ENCODE measurements at regions not wholly inside any gene's neighbourhood (a gene's known extent, or its start where the extent isn't known, plus 50 kb on each side); places are given as distances from the start of the nearest gene placed in this dataset.

DNA sequence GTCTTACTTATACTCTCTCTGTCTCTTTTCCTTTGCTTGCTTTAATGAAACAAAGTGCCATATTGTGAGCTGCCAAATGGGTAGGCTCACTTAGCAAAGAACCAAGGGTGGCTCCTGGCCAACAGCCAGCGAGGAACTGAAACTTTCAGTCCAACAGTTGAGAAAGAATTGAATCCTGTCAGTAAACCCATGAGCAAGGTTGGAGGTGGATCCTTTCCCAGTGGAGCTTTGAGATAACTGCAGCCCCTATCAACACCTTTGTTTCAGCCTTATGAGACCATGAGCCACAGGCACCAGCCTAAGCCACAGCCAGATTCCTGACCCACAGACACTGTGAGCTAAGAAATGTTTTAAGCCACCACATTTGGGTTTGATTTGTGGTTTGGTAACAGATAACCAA is 362.2 kb downstream of the PDGFC start:
- DNase-seq (ENCODE audit: low read depth), result no peak
- in situ Hi-C loops (cut with HindIII; ENCODE audit: low sequenced_read_pairs), result no loop called here
- TF ChIP-seq, protein P1, sequence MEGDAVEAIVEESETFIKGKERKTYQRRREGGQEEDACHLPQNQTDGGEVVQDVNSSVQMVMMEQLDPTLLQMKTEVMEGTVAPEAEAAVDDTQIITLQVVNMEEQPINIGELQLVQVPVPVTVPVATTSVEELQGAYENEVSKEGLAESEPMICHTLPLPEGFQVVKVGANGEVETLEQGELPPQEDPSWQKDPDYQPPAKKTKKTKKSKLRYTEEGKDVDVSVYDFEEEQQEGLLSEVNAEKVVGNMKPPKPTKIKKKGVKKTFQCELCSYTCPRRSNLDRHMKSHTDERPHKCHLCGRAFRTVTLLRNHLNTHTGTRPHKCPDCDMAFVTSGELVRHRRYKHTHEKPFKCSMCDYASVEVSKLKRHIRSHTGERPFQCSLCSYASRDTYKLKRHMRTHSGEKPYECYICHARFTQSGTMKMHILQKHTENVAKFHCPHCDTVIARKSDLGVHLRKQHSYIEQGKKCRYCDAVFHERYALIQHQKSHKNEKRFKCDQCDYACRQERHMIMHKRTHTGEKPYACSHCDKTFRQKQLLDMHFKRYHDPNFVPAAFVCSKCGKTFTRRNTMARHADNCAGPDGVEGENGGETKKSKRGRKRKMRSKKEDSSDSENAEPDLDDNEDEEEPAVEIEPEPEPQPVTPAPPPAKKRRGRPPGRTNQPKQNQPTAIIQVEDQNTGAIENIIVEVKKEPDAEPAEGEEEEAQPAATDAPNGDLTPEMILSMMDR (IDR thresholded peaks at IDR 0.05; ENCODE audit: low read depth, low read length, missing control alignments), result no peak
- no peak overlapping the region for H3K4me3 ChIP-seq (ENCODE audit: low read depth, low read length)

DNA sequence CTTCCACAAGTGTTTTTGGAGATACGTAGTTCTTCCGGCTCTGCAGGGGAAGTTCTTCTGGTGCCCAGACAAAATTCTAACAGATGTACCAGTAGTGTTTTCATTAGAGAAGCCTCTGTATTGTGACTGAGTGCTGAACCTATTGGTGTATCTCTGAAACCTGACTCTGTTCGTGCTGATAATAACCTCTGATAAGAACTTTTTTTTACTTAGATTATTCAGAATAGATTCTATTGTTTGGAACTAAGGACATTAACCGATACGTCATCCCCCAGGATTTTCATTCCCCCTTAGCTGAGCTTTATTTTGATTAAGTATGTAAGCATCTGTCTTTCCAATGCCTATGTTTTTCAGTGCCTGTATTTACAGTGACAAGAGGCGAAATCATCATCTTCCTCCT is 362.9 kb downstream of the PDGFC start:
- H3K4me3 ChIP-seq (ENCODE audit: low read depth, low read length), result no peak overlapping the region
- in situ Hi-C loops (cut with HindIII; ENCODE audit: low sequenced_read_pairs), result no loop called here
- no peak for DNase-seq (ENCODE audit: low read depth)
- TF ChIP-seq, protein P1 (IDR thresholded peaks at IDR 0.05; ENCODE audit: low read depth, low read length, missing control alignments), result no peak

DNA sequence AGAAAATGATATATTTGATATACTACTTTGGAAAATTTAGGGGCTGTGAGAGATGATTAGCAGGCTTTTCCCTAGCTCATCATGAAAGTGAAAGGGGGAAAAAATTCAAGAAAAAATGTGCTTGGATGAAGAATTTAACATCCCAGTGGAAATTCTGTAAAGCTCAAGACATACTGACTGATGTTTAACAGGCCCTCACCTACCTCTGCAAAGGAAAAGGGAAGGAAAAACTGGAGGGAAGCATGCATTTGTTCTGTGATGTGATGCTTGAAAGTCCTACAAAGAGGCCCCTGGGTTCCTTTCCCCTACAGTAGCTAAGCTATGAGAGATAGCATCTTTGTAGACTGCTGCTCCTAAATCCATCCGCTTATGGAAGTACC is 364.1 kb downstream of the PDGFC start:
- TF ChIP-seq, protein P1 (IDR thresholded peaks at IDR 0.05; ENCODE audit: low read depth, low read length, missing control alignments), result no peak
- in situ Hi-C loops (cut with HindIII; ENCODE audit: low sequenced_read_pairs), result no loop called here
- H3K4me3 ChIP-seq (ENCODE audit: low read depth, low read length), result no peak overlapping the region
- no peak for DNase-seq (ENCODE audit: low read depth)

DNA sequence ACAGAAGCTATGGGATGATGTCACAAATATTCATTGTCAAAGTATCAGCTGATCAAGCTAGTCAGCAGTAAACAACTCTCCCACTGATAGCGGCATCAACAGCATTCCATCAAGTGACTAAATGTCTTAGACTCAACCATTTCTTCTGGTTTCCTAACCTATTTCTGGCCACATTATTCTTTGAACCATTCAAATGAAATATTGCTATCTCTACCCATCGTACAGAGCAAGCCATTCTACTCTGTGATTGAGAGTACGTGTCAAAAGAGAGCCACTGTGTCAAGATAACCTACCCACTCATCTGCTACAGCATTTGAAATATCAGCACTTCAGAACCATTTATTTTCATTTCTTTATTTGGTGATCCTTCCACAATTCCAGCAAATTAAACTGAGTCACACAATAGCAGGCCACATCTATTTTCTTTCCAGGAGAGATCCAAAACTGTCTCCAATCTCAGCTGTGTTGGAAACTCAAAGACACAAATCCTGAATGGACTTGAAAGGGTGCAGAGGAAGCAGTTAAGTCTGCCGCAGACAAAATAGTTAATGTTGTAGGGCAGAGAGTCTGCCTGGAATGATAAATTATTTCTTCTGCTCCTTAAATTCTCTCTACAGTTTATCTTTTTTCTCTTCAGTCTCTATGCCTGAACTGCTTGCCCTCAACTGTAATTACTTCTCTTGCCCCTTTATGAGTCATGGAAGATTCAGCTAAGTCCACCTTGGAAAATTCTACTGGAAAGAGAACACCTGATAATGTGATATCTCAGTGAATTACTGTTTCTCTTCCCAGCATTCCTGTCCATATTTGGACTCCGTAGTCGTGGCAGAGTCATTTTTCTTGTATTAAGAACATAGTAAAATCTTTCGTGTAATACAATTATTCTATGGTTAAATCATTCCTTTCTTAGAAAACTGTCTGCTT is 364.8 kb downstream of the PDGFC start:
- no peak for DNase-seq (ENCODE audit: low read depth)
- TF ChIP-seq, protein P1 (IDR thresholded peaks at IDR 0.05; ENCODE audit: low read depth, low read length, missing control alignments), result no peak
- H3K4me3 ChIP-seq (ENCODE audit: low read depth, low read length), result no peak overlapping the region
- in situ Hi-C loops (cut with HindIII; ENCODE audit: low sequenced_read_pairs), result no loop called here

DNA sequence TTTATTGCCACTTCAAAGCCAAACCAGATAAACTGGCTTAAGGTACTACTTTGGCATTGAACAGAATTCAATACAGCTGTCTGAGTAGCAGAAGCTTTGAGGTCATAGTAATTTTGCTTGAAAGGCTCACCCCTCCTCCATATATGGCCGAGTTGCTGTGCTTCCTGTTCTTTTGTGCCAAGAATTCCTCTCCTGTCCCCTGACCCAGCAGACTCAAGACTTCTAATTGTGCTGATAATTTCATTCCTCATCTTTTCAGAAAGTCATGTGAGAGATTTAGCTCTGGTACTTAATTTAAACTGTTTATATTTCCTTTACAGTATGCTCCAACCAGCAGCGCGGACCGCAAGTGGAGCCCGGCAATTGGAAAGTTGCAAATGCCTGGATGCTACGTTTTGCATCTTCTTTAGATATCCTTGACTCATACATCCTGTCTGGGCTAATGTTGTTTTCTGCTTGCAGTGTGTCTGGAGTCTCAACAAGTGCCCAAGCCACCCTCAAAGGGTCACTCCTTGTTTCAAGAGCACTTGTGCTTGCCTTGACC is 373.4 kb downstream of the PDGFC start:
- in situ Hi-C loops (cut with HindIII; ENCODE audit: low sequenced_read_pairs), result no loop called here
- TF ChIP-seq, protein P1 (IDR thresholded peaks at IDR 0.05; ENCODE audit: low read depth, low read length, missing control alignments), result no peak
- H3K4me3 ChIP-seq (ENCODE audit: low read depth, low read length), result no peak overlapping the region
- DNase-seq (ENCODE audit: low read depth), result no peak

DNA sequence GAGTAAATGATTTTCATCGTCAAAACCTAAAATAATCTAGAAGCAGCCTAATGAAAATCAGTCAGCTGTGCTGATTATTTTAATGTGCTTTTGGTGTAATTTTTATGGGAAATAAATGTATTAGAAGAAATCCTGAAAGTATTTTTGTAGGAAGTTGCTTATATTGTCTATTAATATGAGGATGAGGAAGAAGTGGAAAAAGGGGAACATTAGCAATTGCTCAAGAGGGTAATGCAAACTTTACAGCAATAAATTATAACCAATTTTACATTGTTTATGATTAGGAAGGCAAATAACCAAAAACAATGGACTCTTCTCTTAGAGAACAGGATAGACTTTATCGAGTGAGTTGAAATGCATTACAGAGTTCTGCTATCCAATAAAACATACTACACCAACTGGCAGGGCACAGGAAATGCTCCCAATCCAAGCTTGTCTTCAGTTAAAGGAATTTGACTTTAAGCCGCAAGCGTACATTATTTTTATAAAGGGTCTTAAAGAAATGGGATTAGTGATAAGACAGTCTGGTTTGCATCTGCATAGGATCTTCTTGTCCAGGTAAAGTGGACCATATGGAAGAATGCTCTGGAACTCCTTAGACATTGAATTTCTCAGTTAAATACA is 374.8 kb downstream of the PDGFC start:
- TF ChIP-seq, protein P1 (IDR thresholded peaks at IDR 0.05; ENCODE audit: low read depth, low read length, missing control alignments), result no peak

More for the DNA sequence above, 374.8 kb downstream of the PDGFC start:
- in situ Hi-C loops (cut with HindIII; ENCODE audit: low sequenced_read_pairs), result no loop called here
- no peak for DNase-seq (ENCODE audit: low read depth)
- no peak overlapping the region for H3K4me3 ChIP-seq (ENCODE audit: low read depth, low read length)

All from astrocyte of the cerebellum (primary cell).